CD4-positive, alpha-beta T cell treated with Interleukin-21 for 1 hour (primary cell): ENCODE measurements at regions not wholly inside any gene's neighbourhood (a gene's known extent, or its start where the extent isn't known, plus 50 kb on each side); places are given as distances from the start of the nearest gene placed in this dataset.

ENCODE experiments used
- DNase-seq: peaks from one replicate; pipeline ENCODE4 v3.0.0-alpha.2; 2020

- no peak for DNase-seq
These were observed 674.2 kb downstream of the TBL1XR1 start for GRCh38 chr3:176523114-176523513.

DNA sequence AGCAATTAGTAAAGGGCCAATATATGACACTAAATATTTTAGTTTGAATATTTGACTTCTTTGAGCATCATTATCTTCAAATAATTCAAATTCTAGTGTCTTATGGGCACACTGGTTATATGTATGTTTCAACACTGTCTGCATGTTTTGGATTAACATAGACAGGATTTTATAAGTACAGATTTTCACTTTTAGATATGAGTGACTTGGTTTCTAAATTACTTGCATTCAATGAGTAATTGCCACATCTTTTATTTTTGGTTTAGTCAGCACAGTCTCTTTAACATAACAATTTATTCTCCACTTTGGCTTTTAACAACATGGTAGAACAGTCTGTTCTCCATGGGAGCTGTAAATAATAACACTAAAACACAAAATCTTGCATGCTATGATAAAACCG is 674.8 kb downstream of the TBL1XR1 start:
- DNase-seq, result no peak

- no peak for DNase-seq
These were observed 675.6 kb downstream of the TBL1XR1 start for GRCh38 chr3:176521531-176522175.

DNA sequence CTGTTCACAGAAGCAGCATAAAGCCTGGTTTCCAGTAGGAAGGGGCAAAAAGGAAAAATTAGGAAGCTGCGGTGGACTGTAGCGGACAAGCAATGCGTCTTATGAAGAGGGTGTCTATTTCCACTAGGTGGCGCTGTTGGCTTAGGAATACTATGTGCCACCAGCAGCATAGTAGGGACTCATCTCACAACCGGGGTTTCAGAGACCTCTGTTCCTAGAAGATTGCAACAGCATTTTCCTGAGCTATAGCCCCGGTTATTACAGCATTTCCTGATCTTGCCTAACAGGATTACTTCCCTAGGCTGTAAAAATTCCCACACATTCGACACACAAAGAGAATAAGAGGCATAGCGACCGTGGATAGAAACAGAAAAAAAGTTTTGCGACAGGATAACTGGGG is 683.0 kb downstream of the TBL1XR1 start:
- no peak for DNase-seq

DNA sequence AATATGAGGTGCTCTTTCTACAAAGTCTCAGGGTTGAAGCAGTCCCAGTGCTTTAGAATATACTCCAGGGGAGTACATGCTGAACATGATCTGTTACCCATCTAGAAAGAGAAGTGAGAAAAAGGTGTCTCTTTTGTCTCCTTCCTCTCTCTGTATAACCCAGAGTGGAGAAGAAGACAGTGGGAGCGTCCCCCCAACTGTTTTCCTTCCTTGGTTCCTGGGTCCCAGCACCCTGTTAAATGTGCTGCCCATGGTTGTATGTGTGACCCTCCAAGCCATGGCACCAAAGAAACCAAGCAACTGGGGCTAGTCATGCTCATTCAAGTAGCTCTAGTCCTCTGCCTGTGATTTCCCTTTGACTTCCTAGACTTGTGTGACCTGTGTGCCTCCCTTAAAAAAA is 683.7 kb downstream of the TBL1XR1 start:
- peak; percentile 4 for DNase-seq

DNA sequence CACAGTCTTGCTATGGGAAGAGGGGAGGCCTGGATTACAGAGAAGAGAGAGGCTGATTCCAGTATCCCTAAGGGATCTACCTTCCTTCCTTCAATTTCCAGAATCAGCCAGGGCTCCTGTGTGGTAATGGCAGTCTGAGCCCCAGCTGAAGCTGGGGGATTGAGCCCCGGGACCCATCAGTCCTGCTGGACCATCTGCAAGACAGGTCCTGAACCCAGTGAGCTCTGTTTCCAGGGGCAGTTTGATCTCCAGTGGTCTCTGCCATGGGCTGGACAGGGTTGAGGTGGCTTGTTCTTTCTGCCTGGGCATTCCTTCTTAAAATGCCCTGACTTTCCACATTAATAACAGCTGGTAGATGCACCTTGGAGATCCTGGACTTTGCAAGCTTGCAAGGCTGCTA is 685.2 kb downstream of the TBL1XR1 start:
- no peak for DNase-seq

- no peak for DNase-seq
These were observed 687.2 kb downstream of the TBL1XR1 start for GRCh38 chr3:176510097-176510496.

GRCh38 chr3:176505878-176506621 is 691.2 kb downstream of the TBL1XR1 start:
- no peak for DNase-seq

DNA sequence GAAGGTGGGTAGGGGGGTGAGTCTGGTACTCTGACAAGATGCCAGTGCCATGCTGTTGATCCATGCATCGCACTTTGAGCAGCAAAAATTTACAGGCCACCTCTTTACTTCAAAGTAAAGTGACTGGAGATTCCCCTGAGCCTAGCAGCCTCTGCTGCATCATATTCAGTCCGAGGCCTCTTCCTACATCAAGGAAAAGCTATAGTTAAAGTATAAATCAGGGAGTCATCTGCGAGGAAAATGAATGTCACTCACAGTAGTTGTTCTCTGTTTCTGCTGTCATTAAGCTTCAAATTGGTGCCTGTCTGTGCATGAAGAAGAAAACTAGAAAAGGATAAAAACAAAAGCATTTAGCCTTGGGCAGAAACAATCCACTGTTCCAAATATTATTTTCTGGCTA is 706.2 kb downstream of the TBL1XR1 start:
- no peak for DNase-seq

DNA sequence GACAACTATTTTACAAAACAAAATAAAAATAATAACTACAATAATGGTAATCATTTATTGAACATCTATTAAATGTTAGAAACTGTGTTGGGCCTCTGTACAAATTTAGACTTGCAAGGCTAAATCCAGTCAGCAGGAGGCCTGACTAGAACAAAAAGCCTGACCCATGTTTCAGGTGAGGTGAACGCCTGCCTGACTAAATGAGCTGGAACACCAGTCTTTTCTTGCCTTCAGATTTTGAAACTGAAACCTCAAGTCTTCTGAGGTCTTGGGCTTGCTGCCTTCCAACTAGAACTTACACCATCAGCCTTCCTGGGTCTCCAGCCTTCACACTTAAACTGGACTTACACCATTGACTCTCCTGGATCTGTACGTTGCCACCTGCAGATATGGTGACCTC is 706.9 kb downstream of the TBL1XR1 start:
- no peak for DNase-seq

DNA sequence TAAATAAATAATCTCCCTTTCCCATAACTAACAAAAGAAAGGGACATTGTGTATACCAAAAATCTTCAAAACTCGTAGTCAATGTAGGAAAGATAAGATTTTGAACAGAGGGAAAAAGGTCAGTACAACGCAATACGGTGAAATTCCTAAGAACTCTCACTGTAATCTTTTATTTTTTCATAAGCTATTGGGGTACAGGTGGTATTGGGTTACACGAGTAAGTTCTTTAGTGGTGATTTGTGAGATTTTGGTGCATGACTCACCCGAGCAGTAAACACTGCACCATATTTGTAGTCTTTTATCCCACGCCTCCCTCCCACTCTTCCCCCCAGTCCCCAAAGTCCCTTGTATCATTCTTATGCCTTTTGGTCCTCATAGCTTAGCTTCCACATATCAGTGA is 718.0 kb downstream of the TBL1XR1 start:
- DNase-seq, result no peak

- DNase-seq, result no peak
These were observed 727.5 kb downstream of the TBL1XR1 start for GRCh38 chr3:176469694-176470205.

- DNase-seq, result no peak
These were observed 733.7 kb downstream of the TBL1XR1 start for GRCh38 chr3:176463610-176464009.

- DNase-seq, result no peak
These were observed 749.9 kb downstream of the TBL1XR1 start for GRCh38 chr3:176447369-176447768.

GRCh38 chr3:176442326-176442725 is 755.0 kb downstream of the TBL1XR1 start:
- DNase-seq, result no peak

GRCh38 chr3:176439729-176440128 is 757.6 kb downstream of the TBL1XR1 start:
- DNase-seq, result no peak

DNA sequence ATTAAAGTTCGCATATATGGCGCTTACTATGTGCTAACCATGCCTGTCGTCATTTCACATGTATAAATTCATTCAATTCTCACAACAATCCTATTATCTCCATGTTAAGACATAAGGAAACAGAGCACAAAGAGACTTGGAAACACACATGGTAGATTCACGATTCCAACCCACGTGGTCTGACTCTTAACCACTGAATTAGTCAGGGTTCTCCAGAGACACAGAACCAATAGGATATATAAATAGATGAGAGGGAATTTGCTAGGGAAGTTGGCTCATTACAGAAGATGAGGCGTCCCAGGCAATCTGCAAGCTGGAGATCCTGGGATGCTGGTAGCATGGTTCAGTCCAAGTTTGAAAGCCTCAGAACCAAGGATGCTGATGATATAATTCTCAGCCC is 765.3 kb downstream of the TBL1XR1 start:
- no peak for DNase-seq

- no peak for DNase-seq
These were observed 766.3 kb downstream of the TBL1XR1 start for GRCh38 chr3:176431038-176431418.

GRCh38 chr3:176430244-176431037 is 766.8 kb downstream of the TBL1XR1 start:
- no peak for DNase-seq

DNA sequence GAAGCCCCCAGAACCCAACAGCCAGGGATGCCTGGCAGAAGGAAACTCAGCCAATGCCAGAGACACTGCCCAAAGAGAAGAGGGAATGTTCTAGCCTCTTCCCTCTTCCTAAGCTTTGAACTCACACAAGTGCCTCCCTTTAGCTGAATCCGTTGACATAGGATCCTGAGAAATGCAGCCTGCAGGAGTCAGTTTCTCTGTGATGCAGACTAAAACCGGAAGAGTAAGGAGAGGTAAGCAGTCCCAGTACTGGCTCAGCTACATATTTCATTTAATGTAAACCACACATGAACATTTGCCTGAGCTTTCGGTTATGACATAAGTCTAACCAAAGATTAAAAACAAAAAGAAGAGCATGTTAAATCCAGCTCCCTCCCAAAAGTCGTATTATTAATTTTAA is 768.7 kb downstream of the TBL1XR1 start:
- DNase-seq, result no peak

- DNase-seq, result no peak
These were observed 770.9 kb downstream of the TBL1XR1 start for GRCh38 chr3:176426371-176426770.

DNA sequence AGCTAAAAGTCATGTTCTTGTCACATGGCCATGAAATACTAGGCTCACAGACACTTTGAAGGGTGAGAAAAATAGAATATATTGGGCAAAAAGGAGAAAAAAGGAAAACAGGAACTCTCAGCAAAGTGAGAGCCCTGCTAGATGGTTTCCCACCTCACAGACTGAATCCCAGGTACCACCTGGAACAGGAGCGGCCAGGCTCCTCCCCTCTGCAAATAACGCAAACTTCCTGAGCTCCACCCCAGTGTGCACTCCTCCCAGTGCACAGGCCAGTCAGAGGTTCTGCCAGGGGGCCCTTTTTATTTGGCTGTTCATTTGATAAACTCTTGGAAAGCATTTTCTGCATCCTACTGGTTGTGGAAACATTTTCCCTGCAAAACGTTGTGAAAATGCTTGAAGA is 780.4 kb downstream of the TBL1XR1 start:
- no peak for DNase-seq

DNA sequence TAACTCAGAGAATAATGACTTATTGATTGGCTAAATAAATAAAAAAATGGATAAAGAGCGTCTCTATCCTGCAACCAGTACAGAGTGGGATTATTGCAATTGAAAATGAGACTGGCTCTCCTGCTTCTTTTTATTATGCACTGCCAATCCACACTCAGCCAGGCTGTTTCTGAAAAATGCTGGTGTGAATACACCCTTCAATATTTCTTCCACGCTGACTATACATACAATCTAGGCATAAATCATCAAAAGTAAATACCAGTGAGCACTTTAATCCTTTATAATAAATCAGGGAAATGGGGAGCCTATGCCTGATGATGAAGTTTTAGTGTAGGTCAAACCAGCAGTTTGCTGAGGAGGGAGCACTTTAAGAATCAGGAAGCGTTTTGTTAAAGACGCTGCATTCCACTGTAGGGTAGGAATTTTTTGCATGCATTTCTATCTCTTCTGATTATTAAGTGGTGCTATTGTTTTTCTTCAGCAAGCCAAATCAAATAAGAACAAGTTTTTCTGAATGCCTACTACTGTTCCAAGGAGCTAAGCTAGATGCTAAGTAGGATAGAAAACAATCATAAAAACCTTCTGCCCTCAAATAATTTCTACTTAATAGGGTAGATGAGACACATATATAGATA is 781.5 kb downstream of the TBL1XR1 start:
- DNase-seq, result no peak
